Fibroblast of skin of abdomen (primary cell): ENCODE measurements at regions not wholly inside any gene's neighbourhood (a gene's known extent, or its start where the extent isn't known, plus 50 kb on each side); places are given as distances from the start of the nearest gene placed in this dataset.

Experiments
- DNase-seq: peaks from one replicate; pipeline ENCODE4 v3.0.0-alpha.2; 2013

- peak; percentile 72 for DNase-seq
Measured at GRCh38 chr18:59957957-59958356, 58.2 kb downstream of the PMAIP1 start.

GRCh38 chr18:59954755-59955156 lies 55.0 kb downstream of the PMAIP1 start:
- peak; percentile 67 for DNase-seq

DNA sequence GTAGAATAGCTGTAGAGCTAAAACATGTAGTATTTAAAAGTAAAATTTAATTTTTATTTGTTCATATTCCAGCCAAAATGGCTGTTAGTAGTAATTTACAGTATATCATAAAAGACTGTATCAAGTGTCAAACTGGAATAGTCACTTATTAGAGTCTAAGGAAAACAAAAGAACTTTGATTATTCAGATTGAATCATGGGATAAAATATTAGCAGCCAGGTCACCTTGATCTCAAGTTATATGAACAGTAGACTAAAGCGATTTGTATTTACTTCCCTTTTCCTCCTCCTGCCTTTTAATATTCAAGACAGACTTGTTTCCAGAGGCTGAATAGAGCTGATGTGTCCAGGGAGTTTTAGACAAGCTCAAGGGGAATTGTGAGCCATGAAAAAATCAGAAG lies 54.4 kb downstream of the PMAIP1 start:
- DNase-seq = no peak
